Progenitor cell of endocrine pancreas (in vitro differentiated cells): ENCODE measurements at regions not wholly inside any gene's neighbourhood (a gene's known extent, or its start where the extent isn't known, plus 50 kb on each side); places are given as distances from the start of the nearest gene placed in this dataset.
"Not testable (repeated sequence)": the region's sequence is repeated elsewhere in the genome, so short reads cannot be mapped to it uniquely, and the experiment has no call there.

Source experiments
- DNase-seq: peaks from one replicate; pipeline ENCODE4 v3.0.0; 2021; ENCODE audit warnings: low spot score; ENCODE audit not compliant: unreplicated experiment
- H3K27ac Mint-ChIP-seq: 2 replicates; pipeline ENCODE4 v1.8.0; 2021; ENCODE audit warnings: mild to moderate bottlenecking, moderate library complexity, mixed read lengths
- H3K27me3 Mint-ChIP-seq: 2 replicates; pipeline ENCODE4 v1.8.0; 2021; ENCODE audit warnings: mixed read lengths
- H3K36me3 Mint-ChIP-seq: 2 replicates; pipeline ENCODE4 v1.8.0; 2022; ENCODE audit warnings: mixed read lengths; ENCODE audit not compliant: insufficient read depth
- H3K4me1 Mint-ChIP-seq: 2 replicates; pipeline ENCODE4 v1.8.0; 2021; ENCODE audit warnings: low read depth, mixed read lengths
- H3K4me3 Mint-ChIP-seq: 2 replicates; pipeline ENCODE4 v1.8.0; 2021; ENCODE audit warnings: low read depth, mild to moderate bottlenecking, moderate library complexity, mixed read lengths
- H3K9me3 Mint-ChIP-seq: 2 replicates; pipeline ENCODE4 v1.8.0; 2021; ENCODE audit warnings: low read depth, mixed read lengths
- TF ChIP-seq, protein P1 (sequence below): fragments of 200-600 bp; sonication (generic); IDR thresholded peaks from one replicate; pipeline ENCODE4 v1.5.0; 2021; ENCODE audit warnings: antibody characterized with exemption, mild to moderate bottlenecking; ENCODE audit not compliant: unreplicated experiment

GRCh38 chr7:142582351-142582750 is 166.9 kb upstream of the PRSS1 start:
- no peaks in the 10 kb centered on the region for H3K27me3 Mint-ChIP-seq
- no peak overlapping the region for H3K4me3 Mint-ChIP-seq
- H3K4me1 Mint-ChIP-seq, result peaks cover 8% of the 10 kb centered on the region
- DNase-seq, result no peak
- H3K27ac Mint-ChIP-seq, result no peak overlapping the region
- H3K9me3 Mint-ChIP-seq, result no peaks in the 10 kb centered on the region
- H3K36me3 Mint-ChIP-seq, result no peaks in the 10 kb centered on the region
- TF ChIP-seq, protein P1, sequence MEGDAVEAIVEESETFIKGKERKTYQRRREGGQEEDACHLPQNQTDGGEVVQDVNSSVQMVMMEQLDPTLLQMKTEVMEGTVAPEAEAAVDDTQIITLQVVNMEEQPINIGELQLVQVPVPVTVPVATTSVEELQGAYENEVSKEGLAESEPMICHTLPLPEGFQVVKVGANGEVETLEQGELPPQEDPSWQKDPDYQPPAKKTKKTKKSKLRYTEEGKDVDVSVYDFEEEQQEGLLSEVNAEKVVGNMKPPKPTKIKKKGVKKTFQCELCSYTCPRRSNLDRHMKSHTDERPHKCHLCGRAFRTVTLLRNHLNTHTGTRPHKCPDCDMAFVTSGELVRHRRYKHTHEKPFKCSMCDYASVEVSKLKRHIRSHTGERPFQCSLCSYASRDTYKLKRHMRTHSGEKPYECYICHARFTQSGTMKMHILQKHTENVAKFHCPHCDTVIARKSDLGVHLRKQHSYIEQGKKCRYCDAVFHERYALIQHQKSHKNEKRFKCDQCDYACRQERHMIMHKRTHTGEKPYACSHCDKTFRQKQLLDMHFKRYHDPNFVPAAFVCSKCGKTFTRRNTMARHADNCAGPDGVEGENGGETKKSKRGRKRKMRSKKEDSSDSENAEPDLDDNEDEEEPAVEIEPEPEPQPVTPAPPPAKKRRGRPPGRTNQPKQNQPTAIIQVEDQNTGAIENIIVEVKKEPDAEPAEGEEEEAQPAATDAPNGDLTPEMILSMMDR, result no peak

- H3K36me3 Mint-ChIP-seq, result no peaks in the 10 kb centered on the region
- H3K4me1 Mint-ChIP-seq, result peaks cover 8% of the 10 kb centered on the region
- no peak overlapping the region for H3K4me3 Mint-ChIP-seq
- H3K9me3 Mint-ChIP-seq, result no peaks in the 10 kb centered on the region
- TF ChIP-seq, protein P1, result no peak
- no peak for DNase-seq
- no peak overlapping the region for H3K27ac Mint-ChIP-seq
- H3K27me3 Mint-ChIP-seq, result no peaks in the 10 kb centered on the region
Measured at GRCh38 chr7:142581341-142581740, 167.9 kb upstream of the PRSS1 start.

- DNase-seq, result no peak
- Mint-ChIP-seq H3K9me3 (no peaks in the 10 kb centered on the region), H3K27me3 (no peaks in the 10 kb centered on the region), H3K27ac (no peak overlapping the region), H3K4me3 (no peak overlapping the region), H3K36me3 (no peaks in the 10 kb centered on the region), H3K4me1 (peaks cover 8% of the 10 kb centered on the region)
- TF ChIP-seq, protein P1, result no peak
Measured at GRCh38 chr7:142579946-142580345, 169.3 kb upstream of the PRSS1 start.

GRCh38 chr7:142575351-142575750 is 173.9 kb upstream of the PRSS1 start:
- not testable (repeated sequence) for DNase-seq, H3K27ac Mint-ChIP-seq, H3K4me1 Mint-ChIP-seq, H3K27me3 Mint-ChIP-seq, H3K9me3 Mint-ChIP-seq, H3K4me3 Mint-ChIP-seq, H3K36me3 Mint-ChIP-seq

DNA sequence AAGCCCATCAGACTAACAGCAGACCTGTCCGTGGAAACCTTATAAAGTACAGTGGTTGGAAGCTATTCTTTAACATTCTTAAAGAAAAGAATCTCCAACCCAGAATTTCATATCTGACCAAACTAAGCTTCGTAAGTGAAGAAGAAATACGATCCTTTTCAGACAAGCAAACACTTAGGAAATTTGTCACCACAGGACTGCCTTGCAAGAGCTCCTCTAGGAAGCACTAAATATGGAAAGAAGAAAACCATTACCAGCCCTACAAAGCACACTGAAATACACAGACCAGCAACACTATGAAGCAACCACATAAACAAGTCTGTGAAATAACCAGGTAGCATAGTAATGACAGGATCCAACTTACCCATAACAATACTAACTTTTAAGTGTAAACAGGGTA is 177.7 kb upstream of the PRSS1 start:
- Mint-ChIP-seq H3K27ac (no peak overlapping the region), H3K36me3 (peaks cover 2% of the 10 kb centered on the region), H3K4me3 (no peak overlapping the region), H3K27me3 (peaks cover 5% of the 10 kb centered on the region), H3K4me1 (no peaks in the 10 kb centered on the region), H3K9me3 (peaks cover 10% of the 10 kb centered on the region)
- TF ChIP-seq, protein P1, result no peak
- no peak for DNase-seq

- DNase-seq, result no peak
- Mint-ChIP-seq H3K36me3 (peaks cover 2% of the 10 kb centered on the region), H3K27ac (no peak overlapping the region), H3K4me3 (no peak overlapping the region), H3K9me3 (peaks cover 10% of the 10 kb centered on the region), H3K27me3 (peaks cover 12% of the 10 kb centered on the region), H3K4me1 (no peaks in the 10 kb centered on the region)
- TF ChIP-seq, protein P1, result no peak
Measured at GRCh38 chr7:142569851-142570250, 179.4 kb upstream of the PRSS1 start.
